G401 (cell line): ENCODE measurements at regions not wholly inside any gene's neighbourhood (a gene's known extent, or its start where the extent isn't known, plus 50 kb on each side); places are given as distances from the start of the nearest gene placed in this dataset.

ENCODE experiments used
- DNase-seq: peaks from one replicate; pipeline ENCODE4 v3.0.0-alpha.2; 2015; ENCODE audit warnings: low spot score
- in situ Hi-C: cut with HindIII; loops from 2 replicates; pipeline ENCODE4 v1.10.0; 2016; ENCODE audit warnings: low sequenced_read_pairs, mixed read lengths

DNA sequence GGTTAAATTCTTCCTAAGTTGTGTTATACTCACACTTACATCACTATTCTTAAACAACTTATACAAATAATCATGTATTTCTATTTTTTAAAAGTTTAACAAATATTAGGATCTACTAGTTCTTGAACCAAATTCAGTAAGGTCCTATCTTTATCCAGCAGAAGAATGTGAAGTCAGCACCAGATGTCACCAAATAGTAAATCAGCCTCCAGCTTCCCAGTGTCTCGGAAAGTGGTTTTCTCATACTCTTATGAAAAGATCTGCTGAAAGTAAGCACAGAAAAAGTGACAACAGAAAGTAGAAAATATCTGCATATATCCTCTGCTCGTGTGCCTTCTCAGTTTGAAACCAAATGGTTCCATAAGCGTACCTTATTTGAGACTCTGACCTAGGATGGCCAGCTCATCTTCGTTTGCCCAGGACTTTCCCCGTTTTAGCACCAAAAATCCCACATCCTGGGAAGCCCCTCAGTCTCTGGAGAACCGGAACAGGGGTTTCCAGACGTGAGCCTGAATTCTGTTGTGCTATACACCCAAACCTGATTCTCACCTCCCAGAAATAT lies 98.0 kb upstream of the DCLK2 start:
- in situ Hi-C loops: no loop called here
- no peak for DNase-seq

GRCh38 chr4:149980941-149981340 lies 97.3 kb upstream of the DCLK2 start:
- in situ Hi-C loops: no loop called here
- DNase-seq: peak; percentile 63

DNA sequence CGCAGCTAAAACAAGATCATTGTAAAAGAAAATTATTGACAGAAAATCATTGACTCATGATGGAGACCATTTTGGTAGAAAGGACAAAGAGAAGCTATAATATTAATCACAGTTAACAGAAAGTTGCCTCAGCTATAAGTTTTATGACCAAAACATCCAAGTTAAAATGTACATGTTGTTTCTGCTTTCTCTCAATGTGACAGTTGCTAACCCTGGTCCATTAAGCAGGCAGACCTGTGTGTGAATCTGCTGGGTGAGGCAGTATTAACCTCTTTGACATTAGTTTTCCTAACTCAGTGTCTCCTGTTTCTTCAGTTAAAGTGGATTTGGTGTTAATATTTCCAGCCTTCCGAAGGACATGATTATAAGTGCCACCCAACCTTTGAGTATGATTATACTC lies 94.8 kb upstream of the DCLK2 start:
- no peak for DNase-seq
- in situ Hi-C loops: no loop called here

DNA sequence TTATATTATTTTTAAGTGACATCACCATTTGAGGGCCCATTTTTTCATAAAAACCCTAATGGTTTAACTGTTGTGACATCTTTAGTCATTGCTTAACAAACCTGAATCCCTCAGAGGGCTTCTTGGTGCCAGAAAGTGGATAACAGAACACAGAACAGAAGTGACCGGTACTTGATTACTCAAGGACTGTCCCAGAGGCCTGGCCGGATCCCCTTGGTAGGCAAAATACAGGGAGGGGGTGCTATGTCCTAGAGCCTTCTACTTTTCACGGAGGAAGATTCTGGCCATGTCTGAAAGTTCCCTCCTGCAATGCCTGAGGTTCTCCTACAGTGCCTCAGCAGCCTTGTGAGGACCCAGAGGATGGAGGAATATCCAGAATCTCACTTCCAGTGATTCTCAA lies 94.3 kb upstream of the DCLK2 start:
- in situ Hi-C loops: no loop called here
- no peak for DNase-seq

DNA sequence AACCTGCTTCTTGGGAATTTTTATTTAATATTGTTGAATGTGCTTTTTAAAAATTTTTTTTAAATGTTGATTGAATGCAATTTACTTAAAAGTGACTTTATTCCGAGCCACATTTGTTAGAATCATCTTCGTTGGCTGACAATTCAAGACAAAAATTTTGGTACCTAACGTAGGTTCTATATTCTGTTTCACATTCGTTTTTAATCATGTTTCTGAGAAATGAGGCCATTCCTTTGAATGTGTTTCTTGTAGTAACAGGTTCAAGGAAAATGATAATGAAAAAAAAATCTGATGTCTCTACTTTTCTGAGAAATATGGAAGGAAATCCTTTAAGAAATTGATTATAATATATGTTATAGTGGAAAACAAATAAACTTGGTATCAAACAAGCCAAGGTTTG lies 92.3 kb upstream of the DCLK2 start:
- in situ Hi-C loops: no loop called here
- DNase-seq: no peak

DNA sequence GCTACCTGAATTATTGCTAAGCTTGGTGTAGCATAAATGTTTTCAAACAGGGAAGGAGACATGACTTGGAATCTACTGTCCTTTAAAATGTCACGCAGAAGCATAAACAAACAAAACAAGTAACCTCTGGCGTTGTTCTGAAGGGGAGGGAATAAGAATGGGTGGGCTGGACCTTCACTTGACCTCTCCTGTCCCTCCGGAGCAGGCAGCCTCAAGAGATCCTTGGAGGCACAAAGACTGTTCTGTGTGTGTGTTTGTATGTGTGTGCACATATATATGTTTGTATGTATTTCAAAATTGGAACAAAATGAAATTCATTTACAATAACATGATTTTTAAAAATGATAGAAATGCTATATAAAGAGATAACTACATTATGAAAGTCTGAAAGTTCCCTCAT lies 91.3 kb upstream of the DCLK2 start:
- no peak for DNase-seq
- in situ Hi-C loops: no loop called here

DNA sequence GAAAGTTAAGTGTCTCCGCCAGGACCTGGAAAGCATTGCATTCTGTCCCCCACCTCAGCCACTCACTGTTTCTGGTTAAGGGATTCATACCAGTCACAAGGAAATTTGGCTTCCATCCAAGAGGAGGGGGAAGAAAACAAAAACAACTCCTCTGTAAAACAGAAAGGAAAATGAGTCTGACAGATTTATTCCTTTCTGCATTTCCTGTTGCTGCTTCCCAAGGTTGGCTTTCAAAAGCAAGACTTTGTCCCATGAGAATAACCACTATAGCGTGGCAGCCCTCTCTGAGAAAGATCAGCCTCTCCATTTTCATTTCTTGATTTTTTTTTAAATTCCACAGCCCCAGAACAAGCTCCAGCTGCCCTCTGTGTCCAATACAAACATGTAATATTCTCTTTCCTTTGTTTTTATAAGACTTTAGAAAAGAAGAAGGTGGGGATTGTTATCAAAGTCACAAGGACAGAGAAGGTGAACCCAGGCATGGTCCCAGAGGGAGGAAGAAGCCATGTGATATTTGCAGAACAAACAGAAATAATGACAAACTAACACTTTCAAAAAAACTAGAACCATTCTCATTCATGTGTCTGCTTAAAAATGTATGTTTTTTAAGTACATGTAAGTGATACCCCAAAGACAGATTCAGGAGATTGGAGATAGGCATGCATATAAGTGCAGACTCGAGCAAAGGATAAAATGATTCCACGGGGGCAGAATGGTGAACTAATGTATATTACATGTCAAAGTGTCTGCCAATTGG lies 90.7 kb upstream of the DCLK2 start:
- in situ Hi-C loops: no loop called here
- DNase-seq: no peak

GRCh38 chr4:149988087-149988410 lies 90.2 kb upstream of the DCLK2 start:
- DNase-seq: no peak
- in situ Hi-C loops: no loop called here

DNA sequence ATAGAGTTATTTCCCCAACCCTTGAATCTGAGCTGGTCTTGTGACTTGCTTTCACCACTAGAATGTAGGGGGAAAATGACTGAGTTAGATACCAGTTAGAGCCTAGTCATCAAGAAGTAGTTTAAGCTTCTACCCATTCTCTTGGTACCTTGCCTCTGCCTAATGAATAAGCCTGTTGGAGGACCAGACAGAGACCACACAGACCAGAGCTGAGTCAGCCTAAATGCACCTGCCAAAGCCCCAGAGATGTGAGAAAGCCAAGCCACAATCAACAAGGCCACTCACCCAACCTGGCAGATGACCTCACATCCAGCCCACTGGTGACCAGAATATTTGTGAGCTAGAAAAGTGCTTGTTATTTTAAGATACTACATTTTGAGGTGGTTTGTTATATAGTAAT lies 85.2 kb upstream of the DCLK2 start:
- no peak for DNase-seq
- in situ Hi-C loops: no loop called here

DNA sequence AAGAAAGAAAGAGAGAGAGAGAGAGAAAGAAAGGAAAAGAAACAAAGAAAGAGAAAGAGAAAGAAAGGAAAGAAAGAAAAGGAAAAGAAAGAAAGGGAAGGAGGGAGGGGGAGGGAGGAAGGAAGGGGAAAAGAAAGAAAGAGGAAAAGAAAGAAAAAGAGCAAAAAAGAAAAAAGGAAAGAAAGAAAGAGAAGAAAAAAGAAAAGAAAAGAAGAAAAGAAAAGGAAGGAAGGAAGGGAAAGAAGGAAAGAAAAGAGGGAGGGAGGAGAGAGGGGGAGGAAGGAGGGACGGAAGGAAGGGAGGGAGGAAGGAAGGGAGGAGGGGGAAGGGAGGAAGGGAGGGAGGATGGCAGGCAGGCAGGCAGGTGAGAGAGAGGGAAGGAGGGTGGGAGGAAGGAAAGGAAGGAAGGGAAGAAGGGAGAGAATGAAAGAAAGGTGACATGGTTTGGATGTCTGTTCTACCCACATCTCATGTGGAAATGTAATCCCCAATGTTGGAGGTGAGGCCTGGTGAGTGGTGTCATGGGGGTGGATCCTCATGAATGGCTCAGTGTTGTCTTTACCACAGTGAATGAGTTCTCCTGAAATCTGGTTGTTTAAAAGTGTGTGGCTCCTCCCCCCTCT lies 83.0 kb upstream of the DCLK2 start:
- DNase-seq: no peak
- in situ Hi-C loops: no loop called here

DNA sequence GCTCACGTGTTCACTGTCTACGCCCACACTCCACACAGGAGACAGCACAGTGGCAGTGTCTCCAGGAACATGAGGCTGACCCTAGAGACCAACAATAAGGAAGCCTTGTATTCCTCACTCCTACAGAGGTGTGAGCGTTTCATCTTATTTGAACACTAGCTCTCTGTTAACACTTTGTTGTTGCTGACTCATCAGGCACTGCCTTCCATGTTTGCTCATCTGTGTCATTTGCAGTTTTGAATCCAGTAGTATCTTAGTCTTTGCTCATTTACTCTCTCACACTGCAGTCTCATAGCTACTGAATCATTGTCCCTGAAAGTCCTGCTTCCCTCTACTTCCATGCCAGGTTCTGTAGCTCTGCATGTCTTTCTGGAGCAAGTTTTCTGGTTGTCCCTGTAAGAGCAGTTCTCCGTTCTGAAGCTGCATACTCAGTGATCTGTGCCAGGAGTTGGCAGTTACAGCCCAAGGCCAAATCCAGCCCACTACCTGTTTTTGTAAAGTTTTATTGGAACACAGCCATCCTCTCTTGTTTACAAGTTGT lies 80.3 kb upstream of the DCLK2 start:
- DNase-seq: no peak
- in situ Hi-C loops: no loop called here

DNA sequence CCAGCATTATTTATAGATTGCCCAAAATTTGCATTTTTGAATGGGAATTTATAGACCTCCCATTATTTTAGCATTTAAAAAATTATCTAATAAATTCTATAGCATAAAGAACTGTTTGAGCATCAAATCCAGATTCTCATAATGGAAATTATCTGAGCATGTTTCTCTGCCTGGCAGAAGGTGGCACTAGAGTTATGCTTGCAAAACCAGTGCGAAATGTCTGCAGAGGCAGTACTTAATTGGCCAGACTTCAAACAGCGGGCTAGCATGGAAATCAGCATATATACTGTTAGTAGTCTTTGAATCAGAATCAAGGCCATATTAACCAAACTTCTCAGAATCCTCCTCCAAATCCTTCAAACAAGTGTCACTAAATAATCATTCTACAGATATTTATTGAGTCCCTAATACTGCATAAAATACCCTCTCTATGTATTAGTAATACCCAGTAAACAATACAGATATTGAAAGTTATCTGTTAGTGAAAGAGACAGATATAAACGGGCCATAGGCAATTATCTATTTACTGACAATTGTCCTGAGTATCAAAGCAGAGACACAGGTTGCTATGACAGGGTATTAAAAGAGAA lies 78.7 kb upstream of the DCLK2 start:
- in situ Hi-C loops: no loop called here
- DNase-seq: peak; percentile 69

DNA sequence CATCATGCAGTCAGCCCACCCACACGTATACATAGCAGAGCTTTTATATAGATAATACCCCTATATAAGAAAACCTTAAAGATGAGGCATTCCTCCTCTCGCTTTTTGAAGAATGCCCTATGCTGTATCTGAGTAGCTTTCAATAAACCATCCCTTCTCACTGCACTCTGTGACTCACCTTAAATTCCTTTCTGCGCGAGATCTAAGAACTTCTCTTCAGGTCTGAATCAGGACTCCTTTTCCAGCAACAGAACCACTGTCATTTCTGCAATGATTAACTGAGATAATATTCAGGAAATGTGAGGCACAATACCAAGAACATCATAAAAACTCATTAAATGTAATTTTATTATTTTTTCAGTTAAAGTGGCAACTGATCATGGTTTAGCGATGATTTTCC lies 76.4 kb upstream of the DCLK2 start:
- in situ Hi-C loops: no loop called here
- no peak for DNase-seq

DNA sequence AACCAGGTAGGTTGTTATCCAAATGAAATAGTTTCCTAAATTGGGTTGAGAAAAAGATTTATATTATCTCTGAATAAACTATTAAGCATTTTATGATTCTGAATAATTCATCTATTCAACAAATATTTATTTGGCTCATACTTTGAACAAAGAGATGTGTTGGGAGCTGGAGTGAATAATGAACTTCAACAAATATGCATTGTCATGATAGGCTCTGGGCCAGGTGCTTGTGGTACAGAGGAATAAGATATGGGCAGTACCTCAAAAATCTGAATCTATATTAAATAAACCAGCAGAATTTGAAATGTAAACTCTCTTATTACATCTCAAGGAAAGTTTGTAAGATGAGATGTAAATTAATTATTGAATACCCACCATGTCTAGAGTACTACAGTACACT lies 75.7 kb upstream of the DCLK2 start:
- no peak for DNase-seq
- in situ Hi-C loops: no loop called here

GRCh38 chr4:150004481-150004880 lies 73.8 kb upstream of the DCLK2 start:
- in situ Hi-C loops: no loop called here
- DNase-seq: no peak

- no peak for DNase-seq
- in situ Hi-C loops: no loop called here
Measured at GRCh38 chr4:150005537-150005936, 72.7 kb upstream of the DCLK2 start.

DNA sequence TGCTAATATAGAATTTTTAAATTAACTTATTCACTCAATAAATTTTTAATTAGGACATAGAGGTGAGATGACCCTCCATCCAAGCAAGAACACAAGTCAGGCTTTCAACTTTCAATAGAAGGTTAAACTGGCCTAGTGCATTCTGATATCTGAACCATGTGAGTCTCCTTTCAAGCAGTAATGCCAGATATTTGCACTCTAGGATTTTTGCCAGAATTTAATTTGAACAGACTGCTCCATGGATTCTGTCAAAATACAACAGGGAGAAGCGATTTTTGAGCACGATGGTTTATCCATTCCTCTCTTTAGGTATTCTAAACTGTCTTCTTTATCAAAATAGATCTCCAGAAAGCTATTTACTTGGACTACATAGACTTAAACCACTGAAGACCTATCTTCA lies 72.0 kb upstream of the DCLK2 start:
- in situ Hi-C loops: no loop called here
- DNase-seq: peak; percentile 66

- in situ Hi-C loops: no loop called here
- DNase-seq: no peak
Measured at GRCh38 chr4:150007512-150007911, 70.7 kb upstream of the DCLK2 start.

DNA sequence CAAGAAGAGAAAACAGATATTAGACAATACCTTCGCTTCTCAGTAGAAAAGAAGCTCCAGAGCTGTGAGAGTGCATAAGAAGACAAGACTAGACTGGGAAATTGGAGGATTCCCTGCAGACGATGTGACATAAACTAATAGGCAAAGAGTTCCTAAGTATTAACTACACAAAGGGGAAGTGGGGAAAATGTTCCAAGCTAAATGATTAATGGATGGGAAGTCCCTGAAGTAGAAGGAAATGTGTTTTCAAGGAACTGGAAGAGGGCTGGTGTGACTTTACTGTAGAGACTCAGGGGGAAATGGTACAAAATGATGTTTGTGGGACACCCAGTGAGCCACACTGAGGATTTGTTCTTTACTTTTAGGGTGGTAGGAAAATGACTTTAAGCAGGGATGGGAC lies 69.7 kb upstream of the DCLK2 start:
- DNase-seq: no peak
- in situ Hi-C loops: no loop called here

- in situ Hi-C loops: no loop called here
Measured at GRCh38 chr4:150009533-150009932, 68.7 kb upstream of the DCLK2 start.

More at GRCh38 chr4:150009533-150009932, 68.7 kb upstream of the DCLK2 start:
- no peak for DNase-seq
